HG03565 (cell line): ENCODE measurements at regions not wholly inside any gene's neighbourhood (a gene's known extent, or its start where the extent isn't known, plus 50 kb on each side); places are given as distances from the start of the nearest gene placed in this dataset.
"Not testable (repeated sequence)": the region's sequence is repeated elsewhere in the genome, so short reads cannot be mapped to it uniquely, and the experiment has no call there.

Experiments
- ATAC-seq: cut with Tn5 transposase; IDR thresholded peaks from one replicate; pipeline ENCODE4 v1.9.1; 2021; ENCODE audit warnings: mild to moderate bottlenecking, moderate library complexity; ENCODE audit not compliant: unreplicated experiment

GRCh38 chr16:7867831-7868230 is 535.2 kb downstream of the RBFOX1 start:
- ATAC-seq: no peak

- ATAC-seq: no peak
These were observed 533.5 kb downstream of the RBFOX1 start for GRCh38 chr16:7866144-7866543.

- not testable (repeated sequence) for ATAC-seq
These were observed 532.7 kb downstream of the RBFOX1 start for GRCh38 chr16:7865393-7865792.

- no peak for ATAC-seq
These were observed 529.4 kb downstream of the RBFOX1 start for GRCh38 chr16:7861891-7862582.

- ATAC-seq: no peak
These were observed 520.6 kb downstream of the RBFOX1 start for GRCh38 chr16:7853197-7853596.

GRCh38 chr16:7849841-7850240 is 517.2 kb downstream of the RBFOX1 start:
- no peak for ATAC-seq

GRCh38 chr16:7843261-7843660 is 510.6 kb downstream of the RBFOX1 start:
- no peak for ATAC-seq

- no peak for ATAC-seq
These were observed 506.9 kb downstream of the RBFOX1 start for GRCh38 chr16:7839568-7839967.

- no peak for ATAC-seq
These were observed 502.3 kb downstream of the RBFOX1 start for GRCh38 chr16:7834771-7835431.

GRCh38 chr16:7820816-7821215 is 488.2 kb downstream of the RBFOX1 start:
- no peak for ATAC-seq

- no peak for ATAC-seq
These were observed 473.2 kb downstream of the RBFOX1 start for GRCh38 chr16:7805686-7806396.

- no peak for ATAC-seq
These were observed 472.1 kb downstream of the RBFOX1 start for GRCh38 chr16:7804635-7805195.

- no peak for ATAC-seq
These were observed 459.7 kb downstream of the RBFOX1 start for GRCh38 chr16:7792346-7792745.

GRCh38 chr16:7791028-7791590 is 458.5 kb downstream of the RBFOX1 start:
- ATAC-seq: no peak

GRCh38 chr16:7775072-7775488 is 442.4 kb downstream of the RBFOX1 start:
- no peak for ATAC-seq

GRCh38 chr16:7772722-7773121 is 440.1 kb downstream of the RBFOX1 start:
- no peak for ATAC-seq

GRCh38 chr16:7769091-7769490 is 436.4 kb downstream of the RBFOX1 start:
- not testable (repeated sequence) for ATAC-seq

GRCh38 chr16:7765079-7765550 is 432.5 kb downstream of the RBFOX1 start:
- ATAC-seq: no peak

GRCh38 chr16:7763111-7763510 is 430.5 kb downstream of the RBFOX1 start:
- ATAC-seq: no peak
